Natural killer cell (primary cell): ENCODE measurements at regions not wholly inside any gene's neighbourhood (a gene's known extent, or its start where the extent isn't known, plus 50 kb on each side); places are given as distances from the start of the nearest gene placed in this dataset.

Experiments
- ATAC-seq, 3 donors: fragments of 150-1000 bp in 2 of 3; fragments of 200-7000 bp in 1 of 3; cut with Tn5 transposase; 1 replicate in 1 of 3; 2 replicates in 2 of 3; pipeline ENCODE4 v1.10.0; 2021; ENCODE audit warnings: mild to moderate bottlenecking in 2 of 3, moderate library complexity in 2 of 3
- DNase-seq, 2 donors: peaks; one replicate each; pipeline versions ENCODE4 v3.0.0 to v3.0.0-alpha.2; 2013 to 2021; ENCODE audit warnings: mixed read lengths in 1 of 2
- H3K27ac ChIP-seq: one replicate; pipeline ENCODE4 v1.5.1; 2013; ENCODE audit warnings: mild to moderate bottlenecking, low read length
- H3K27me3 ChIP-seq: one replicate; pipeline ENCODE4 v1.6.1; 2013; ENCODE audit warnings: low read length; ENCODE audit not compliant: control insufficient read depth, insufficient read depth
- H3K36me3 ChIP-seq: one replicate; pipeline ENCODE4 v1.6.1; 2013; ENCODE audit warnings: low read length; ENCODE audit not compliant: control insufficient read depth, insufficient read depth
- H3K4me1 ChIP-seq: one replicate; pipeline ENCODE4 v1.6.1; 2013; ENCODE audit warnings: low read length; ENCODE audit not compliant: control insufficient read depth, insufficient read depth
- H3K4me3 ChIP-seq: one replicate; pipeline ENCODE4 v1.5.1; 2013; ENCODE audit warnings: low read length
- H3K9me3 ChIP-seq: one replicate; pipeline ENCODE4 v1.6.1; 2013; ENCODE audit warnings: low read length; ENCODE audit not compliant: control insufficient read depth, insufficient read depth
- H3K27ac Mint-ChIP-seq, 2 donors: one replicate each; pipeline ENCODE4 v1.8.0; 2022; ENCODE audit warnings: mild to moderate bottlenecking in 2 of 2, mixed read lengths in 2 of 2, moderate library complexity in 1 of 2
- H3K27me3 Mint-ChIP-seq, 2 donors: one replicate each; pipeline ENCODE4 v1.8.0; 2022; ENCODE audit warnings: low read depth in 2 of 2, mixed read lengths in 2 of 2
- H3K36me3 Mint-ChIP-seq: one replicate; pipeline ENCODE4 v1.8.0; 2022; ENCODE audit warnings: mixed read lengths
- H3K4me1 Mint-ChIP-seq, 2 donors: one replicate each; pipeline ENCODE4 v1.8.0; 2022; ENCODE audit warnings: mixed read lengths in 2 of 2
- H3K4me3 Mint-ChIP-seq: one replicate; pipeline ENCODE4 v1.8.0; 2022; ENCODE audit warnings: mild to moderate bottlenecking, moderate library complexity, mixed read lengths
- H3K9me3 Mint-ChIP-seq, 2 donors: one replicate each; pipeline ENCODE4 v1.8.0; 2022; ENCODE audit warnings: mixed read lengths in 2 of 2
- CTCF ChIP-seq: fragments of 200-600 bp; IDR thresholded peaks from one replicate; pipeline ENCODE4 v1.8.0; 2022; ENCODE audit warnings: antibody characterized with exemption
- WGBS: methylation state at CpG from one replicate; pipeline ENCODE4 v1.1.7; 2013; ENCODE audit warnings: missing lambda C conversion rate; ENCODE audit not compliant: insufficient coverage; 5-methylcytosine and 5-hydroxymethylcytosine counted together
- intact Hi-C: fragments of 100-400 bp; cut with micrococcal nuclease; formaldehyde crosslinking; loops from one replicate; pipeline ENCODE4 v1.14.2; 2022

GRCh38 chr4:85114526-85114925 lies 148.0 kb upstream of the WDFY3 start:
- intact Hi-C loops, result no loop called here
- Histone ChIP-seq H3K4me1 (no peaks in the 10 kb centered on the region), H3K27me3 (no peaks in the 10 kb centered on the region), H3K9me3 (peaks cover 11% of the 10 kb centered on the region), H3K36me3 (no peaks in the 10 kb centered on the region), H3K27ac (no peak overlapping the region), H3K4me3 (no peak overlapping the region)
- WGBS, result 49% methylated on average over 2 of the region's 3 CpGs
- no peak overlapping the region for H3K4me3 Mint-ChIP-seq
- no peak overlapping the region for H3K27ac Mint-ChIP-seq
- DNase-seq, result no peak
- ATAC-seq, result no peak
- no peak for TF ChIP-seq CTCF
- H3K27me3 Mint-ChIP-seq, result no peaks in the 10 kb centered on the region
- no peaks in the 10 kb centered on the region for H3K36me3 Mint-ChIP-seq
- no peaks in the 10 kb centered on the region for H3K4me1 Mint-ChIP-seq
- peaks cover 15 to 18% of the 10 kb centered on the region in 2 donors for H3K9me3 Mint-ChIP-seq

GRCh38 chr4:85116008-85116407 lies 149.5 kb upstream of the WDFY3 start:
- no peak overlapping the region for H3K4me3 Mint-ChIP-seq
- intact Hi-C loops, result no loop called here
- no peaks in the 10 kb centered on the region for H3K36me3 Mint-ChIP-seq
- TF ChIP-seq CTCF, result no peak
- H3K27me3 Mint-ChIP-seq, result no peaks in the 10 kb centered on the region
- Histone ChIP-seq H3K27ac (no peak overlapping the region), H3K4me3 (no peak overlapping the region), H3K27me3 (no peaks in the 10 kb centered on the region), H3K36me3 (no peaks in the 10 kb centered on the region), H3K4me1 (no peaks in the 10 kb centered on the region), H3K9me3 (peaks cover 6% of the 10 kb centered on the region)
- DNase-seq (no peak), ATAC-seq (no peak)
- no peak overlapping the region for H3K27ac Mint-ChIP-seq
- H3K4me1 Mint-ChIP-seq, result no peaks in the 10 kb centered on the region
- H3K9me3 Mint-ChIP-seq, result peaks cover 13 to 18% of the 10 kb centered on the region in 2 donors

GRCh38 chr4:85125688-85126087 lies 159.2 kb upstream of the WDFY3 start:
- no peaks in the 10 kb centered on the region for H3K27me3 Mint-ChIP-seq
- H3K36me3 ChIP-seq, result no peaks in the 10 kb centered on the region
- TF ChIP-seq CTCF, result no peak
- H3K9me3 ChIP-seq, result no peaks in the 10 kb centered on the region
- DNase-seq (no peak), ATAC-seq (no peak)
- H3K4me1 ChIP-seq, result no peaks in the 10 kb centered on the region
- no peaks in the 10 kb centered on the region for H3K36me3 Mint-ChIP-seq
- H3K27ac Mint-ChIP-seq, result no peak overlapping the region
- no peaks in the 10 kb centered on the region for H3K27me3 ChIP-seq
- H3K4me3 ChIP-seq, result no peak overlapping the region
- intact Hi-C loops, result no loop called here
- peaks cover 2 to 14% of the 10 kb centered on the region in 2 donors for H3K9me3 Mint-ChIP-seq
- H3K4me1 Mint-ChIP-seq, result no peaks in the 10 kb centered on the region
- WGBS, result 75% methylated on average over 1 of the region's 1 CpG
- H3K4me3 Mint-ChIP-seq, result no peak overlapping the region
- H3K27ac ChIP-seq, result no peak overlapping the region

GRCh38 chr4:85126991-85127591 lies 160.6 kb upstream of the WDFY3 start:
- no peak for TF ChIP-seq CTCF
- H3K4me3 Mint-ChIP-seq, result no peak overlapping the region
- intact Hi-C loops, result no loop called here

More at GRCh38 chr4:85126991-85127591, 160.6 kb upstream of the WDFY3 start:
- H3K4me1 ChIP-seq, result no peaks in the 10 kb centered on the region
- ATAC-seq, result no peak
- 97% methylated on average over 6 of the region's 6 CpGs for WGBS
- Mint-ChIP-seq H3K27ac (no peak overlapping the region), H3K9me3 (peaks cover 2 to 17% of the 10 kb centered on the region in 2 donors), H3K27me3 (no peaks in the 10 kb centered on the region), H3K4me1 (no peaks in the 10 kb centered on the region), H3K36me3 (no peaks in the 10 kb centered on the region)
- H3K27me3 ChIP-seq, result no peaks in the 10 kb centered on the region
- H3K4me3 ChIP-seq, result no peak overlapping the region
- H3K36me3 ChIP-seq, result no peaks in the 10 kb centered on the region
- H3K9me3 ChIP-seq, result no peaks in the 10 kb centered on the region
- DNase-seq, result no peak
- no peak overlapping the region for H3K27ac ChIP-seq
